NCI-H1048 (cell line): ENCODE measurements at regions not wholly inside any gene's neighbourhood (a gene's known extent, or its start where the extent isn't known, plus 50 kb on each side); places are given as distances from the start of the nearest gene placed in this dataset.
"Not testable (repeated sequence)": the region's sequence is repeated elsewhere in the genome, so short reads cannot be mapped to it uniquely, and the experiment has no call there.

ENCODE experiments used
- DNase-seq: peaks from one replicate; lab custom pipeline; 2025; lab: John Stamatoyannopoulos, UW

GRCh38 chr1:38609166-38610025 lies 250.2 kb downstream of the RRAGC start:
- no peak for DNase-seq

- DNase-seq = no peak
Measured at GRCh38 chr1:38608202-38608864, 251.2 kb downstream of the RRAGC start.

DNA sequence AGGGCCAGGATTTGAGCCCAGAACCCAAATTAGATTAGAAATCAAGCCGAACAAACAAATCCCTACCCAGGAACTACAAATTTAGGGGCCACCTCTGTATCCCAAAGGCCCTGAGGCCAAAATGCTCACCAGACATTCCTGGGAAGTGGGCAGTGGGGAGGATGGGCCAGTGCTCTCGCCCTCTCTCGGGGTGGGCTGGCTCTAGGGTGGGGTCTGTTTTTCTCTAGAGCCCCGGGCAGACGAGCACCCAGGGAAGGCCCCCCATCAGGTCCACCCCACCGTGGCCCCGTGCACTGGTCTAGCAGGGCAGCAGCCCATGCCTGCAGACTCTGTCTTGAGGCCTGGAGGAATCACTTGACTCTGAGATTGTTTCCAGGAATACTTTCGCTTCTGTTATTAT lies 252.0 kb downstream of the RRAGC start:
- no peak for DNase-seq

DNA sequence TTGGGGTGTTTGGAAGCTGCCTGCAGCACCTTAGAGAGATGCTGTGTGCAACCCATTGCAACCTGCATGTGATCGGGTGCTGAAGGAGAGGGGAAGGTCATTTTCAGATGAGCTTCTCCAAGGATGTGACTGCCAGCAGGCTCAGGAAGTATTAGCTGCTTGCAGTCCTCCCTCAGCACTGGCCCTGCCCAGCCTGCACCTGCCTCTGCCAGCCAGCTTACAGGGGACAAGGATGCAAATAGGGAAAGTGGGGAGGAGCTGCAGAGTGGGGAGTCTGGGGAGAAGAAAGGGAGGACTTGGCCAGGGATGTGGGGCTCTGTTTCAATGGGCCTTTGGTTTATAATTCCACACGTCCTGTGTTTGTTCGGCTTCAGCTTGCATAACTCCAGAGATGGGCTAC lies 254.5 kb downstream of the RRAGC start:
- DNase-seq = no peak

DNA sequence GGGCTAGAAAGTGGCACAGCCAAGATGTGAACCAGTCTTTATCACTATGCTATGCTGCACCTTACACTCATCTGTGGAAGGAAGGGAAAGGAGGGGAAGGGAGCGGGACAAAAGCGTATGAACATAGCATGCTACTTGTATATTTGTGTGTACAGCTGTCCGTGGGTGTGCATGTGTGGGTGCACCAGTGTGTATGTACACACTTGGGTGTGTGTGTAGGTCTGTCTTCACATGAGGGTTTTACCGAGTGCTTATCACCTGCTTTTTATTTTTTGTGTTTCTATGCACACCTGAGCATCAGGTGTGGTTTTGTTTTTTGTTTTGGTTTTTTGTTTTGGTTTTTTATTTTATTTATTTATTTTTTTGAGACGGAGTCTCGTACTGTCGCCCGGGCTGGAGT lies 255.7 kb downstream of the RRAGC start:
- no peak for DNase-seq

DNA sequence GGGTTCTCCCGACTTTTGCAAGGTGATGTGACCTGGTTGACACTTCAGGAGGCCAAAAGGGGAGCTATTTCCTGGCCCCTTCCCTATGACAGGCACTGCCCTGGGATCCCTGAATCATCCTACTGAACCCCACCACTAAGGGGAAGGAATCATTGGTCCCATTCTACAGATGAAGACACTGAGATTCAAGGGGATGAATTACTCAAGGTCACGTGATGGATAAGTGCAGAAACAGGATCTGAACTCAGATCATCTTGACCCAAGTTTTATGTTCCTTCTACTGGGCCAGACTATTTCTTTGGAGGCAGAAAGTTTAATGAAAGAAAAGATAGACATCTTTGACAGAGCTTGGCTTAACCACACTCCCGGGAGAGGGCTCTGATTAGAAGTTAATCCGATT lies 258.7 kb downstream of the RRAGC start:
- no peak for DNase-seq

DNA sequence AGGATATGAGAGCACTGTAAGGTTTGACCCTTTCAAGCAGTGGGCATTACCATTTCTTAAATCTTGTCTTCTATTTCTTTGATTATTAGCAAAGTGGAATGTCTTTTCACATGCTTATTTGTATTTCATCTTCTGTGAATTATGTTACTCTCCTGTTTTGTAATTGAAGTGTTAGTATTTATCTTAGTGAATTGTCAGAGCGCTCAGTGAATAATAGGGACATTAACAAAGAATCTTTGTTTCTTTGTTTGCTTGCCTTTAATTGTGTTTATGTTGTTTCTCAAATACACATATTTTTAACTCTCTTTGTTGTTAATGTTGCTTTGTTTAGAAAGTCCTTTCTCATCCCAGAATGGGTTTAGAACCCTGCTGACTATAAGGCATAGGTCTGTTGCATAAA lies 259.3 kb downstream of the RRAGC start:
- DNase-seq = no peak

- no peak for DNase-seq
Measured at GRCh38 chr1:38598118-38598517, 261.5 kb downstream of the RRAGC start.

DNA sequence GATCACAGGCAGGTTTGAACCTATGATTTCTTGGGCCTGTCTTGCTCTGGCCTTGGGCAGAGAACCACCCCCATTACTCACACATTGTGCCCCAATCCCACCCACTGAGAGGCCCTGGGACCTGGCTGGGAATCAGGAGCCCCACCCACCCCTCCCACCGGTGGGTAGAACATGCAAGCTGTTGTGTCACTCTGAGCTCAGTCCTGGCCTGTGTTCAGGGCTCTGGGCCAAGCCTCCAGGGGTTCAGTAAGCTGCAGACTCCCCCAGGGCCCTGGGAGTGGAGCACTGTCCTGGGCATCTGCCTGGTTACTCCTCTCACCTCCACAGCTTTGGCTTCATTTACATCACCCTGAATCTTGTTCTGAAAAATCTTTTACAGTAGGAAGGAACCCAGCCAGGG lies 270.5 kb downstream of the RRAGC start:
- no peak for DNase-seq

DNA sequence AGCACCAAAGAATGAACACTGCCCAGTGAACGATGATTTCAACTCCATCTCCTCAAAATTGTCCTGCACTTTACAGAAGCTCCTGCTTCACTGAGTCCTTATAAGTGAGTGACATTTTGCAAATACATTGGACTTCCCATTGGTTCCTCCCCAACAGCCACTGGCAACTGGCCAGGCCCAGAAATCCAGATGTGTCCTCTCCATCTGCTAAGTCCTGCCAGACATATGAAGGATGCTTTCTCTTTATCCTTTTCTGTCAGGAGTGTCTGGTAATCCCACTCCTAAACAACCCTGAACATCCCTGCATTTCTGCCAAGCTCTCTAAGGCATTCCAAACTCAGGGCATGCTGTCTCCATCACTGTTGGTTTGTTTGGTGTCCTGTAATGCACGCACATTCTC lies 271.8 kb downstream of the RRAGC start:
- DNase-seq = no peak

DNA sequence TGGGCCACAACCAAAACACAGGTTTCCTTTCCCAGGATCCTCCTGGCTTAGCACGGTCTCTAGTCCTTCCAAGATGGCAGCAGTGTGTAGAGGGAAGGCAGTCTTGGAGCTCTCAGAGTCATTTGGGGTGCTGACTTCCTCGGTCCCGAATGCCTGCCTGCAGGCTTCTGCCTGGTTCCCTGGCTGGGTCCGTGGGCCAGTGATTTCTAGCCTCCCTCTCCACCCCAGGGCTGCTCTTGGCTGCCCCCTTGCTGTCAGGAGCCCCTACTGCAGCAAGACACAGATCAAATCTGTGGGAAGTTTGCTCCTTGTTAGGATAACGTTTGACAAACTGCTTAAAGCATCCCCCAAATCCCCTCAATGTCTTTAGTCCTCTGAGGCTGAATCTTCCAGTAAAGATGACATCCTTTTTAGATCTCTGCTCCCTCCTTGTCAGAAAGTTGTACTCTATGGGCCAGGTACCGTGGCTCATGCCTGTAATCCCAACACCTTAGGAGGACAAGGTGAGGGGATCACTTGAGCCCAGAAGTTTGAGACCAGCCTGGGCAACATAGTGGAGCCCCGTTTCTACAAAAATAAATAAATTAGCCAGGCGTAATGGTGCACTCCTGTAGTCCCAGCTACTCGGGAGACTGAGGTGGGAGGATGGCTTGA lies 272.5 kb downstream of the RRAGC start:
- no peak for DNase-seq

DNA sequence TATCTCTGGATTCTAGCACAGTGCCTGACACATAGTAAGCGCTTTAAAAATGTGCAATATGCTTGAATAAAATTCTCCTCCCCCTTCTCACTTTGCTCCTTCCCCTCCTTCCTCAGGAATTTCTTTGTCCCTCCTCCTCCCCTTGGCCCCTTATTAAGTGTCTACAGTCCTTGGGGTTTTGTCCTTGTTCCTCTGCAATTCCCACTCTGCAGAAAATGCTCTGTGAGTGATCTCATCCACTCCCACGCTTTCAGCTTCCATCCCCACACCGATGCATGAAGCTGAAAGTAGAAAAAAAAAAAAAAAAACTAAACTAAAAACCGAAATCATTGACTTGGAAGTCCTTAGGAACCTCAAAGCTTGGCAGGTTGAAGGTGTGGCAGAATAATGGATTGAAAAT lies 273.6 kb downstream of the RRAGC start:
- no peak for DNase-seq

GRCh38 chr1:38585460-38585859 lies 274.1 kb downstream of the RRAGC start:
- no peak for DNase-seq

DNA sequence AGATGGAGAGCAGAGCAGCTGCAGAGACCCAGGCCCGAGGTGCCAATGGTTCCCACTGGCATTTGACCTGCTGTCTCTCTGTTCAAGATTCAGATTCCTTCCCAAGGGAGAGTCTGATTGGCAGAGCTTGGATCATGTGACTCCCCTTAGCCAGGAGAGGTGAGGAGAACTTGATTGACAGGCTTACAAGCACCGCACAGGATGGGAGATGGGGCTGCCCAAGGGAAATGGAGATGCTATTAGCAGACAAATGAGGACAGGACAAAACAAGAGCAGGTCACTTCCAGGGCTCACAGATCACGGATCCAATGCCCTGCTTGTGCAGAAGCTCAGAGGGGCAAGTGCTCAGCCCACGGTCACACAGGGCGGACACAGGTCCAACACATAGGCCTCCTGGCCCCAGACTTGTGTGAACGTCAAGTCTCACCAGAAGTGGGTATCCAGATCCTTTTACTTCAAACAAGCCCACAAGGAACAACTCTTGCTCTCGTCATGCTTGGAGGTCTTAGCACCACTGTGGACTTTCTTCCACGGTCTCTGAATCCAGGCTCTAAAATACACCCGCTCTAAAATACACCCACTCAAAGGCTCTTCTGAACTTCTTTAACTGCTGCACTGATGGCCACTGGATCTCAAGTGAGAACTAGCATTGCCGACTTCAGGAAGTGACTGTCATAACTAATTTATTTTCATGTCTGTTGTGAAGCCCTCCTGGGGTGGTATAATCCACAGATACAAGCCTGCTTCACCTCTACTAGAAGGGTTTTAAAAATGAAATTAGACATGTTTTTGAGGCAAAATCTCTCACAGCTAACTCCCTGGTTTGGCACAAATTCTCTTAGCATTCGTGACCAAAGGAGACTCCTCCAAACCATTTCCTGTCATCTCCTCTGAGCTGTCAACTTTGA lies 274.9 kb downstream of the RRAGC start:
- DNase-seq = no peak

DNA sequence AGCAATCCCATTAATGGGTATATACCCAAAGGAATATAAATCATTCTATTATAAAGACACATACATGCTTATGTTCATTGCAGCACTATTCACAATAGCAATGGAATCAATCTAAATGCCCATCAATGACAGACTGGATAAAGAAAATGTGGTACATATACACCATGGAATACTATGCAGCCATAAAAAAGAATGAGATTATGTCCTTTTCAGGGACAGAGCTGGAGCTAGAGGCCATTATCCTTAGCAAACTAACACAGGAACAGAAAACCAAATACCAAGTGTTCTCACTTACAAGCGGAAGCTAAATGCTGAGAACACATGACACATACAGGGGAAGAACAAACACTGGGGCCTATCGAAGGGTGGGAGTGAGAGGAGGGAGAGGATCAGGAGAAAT lies 276.3 kb downstream of the RRAGC start:
- not testable (repeated sequence) for DNase-seq

DNA sequence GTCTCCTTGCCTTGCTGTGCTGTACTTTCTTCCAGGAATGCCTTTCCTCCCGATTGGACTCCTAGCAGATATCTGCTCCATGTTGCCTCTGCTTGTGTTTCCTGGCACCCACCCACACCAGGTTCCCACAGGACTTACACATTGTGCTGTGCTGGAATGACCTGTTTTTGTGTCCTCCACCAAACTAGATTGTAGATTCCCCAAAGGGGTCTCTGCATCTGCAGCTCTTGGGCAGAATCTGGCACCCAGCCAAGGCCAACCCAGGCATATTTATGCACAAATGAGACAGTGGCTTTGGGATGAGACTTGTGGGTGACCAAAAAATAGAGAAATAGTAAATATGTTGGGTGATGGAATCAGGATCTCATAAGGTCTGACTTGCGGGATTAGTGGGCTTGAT lies 278.2 kb downstream of the RRAGC start:
- DNase-seq = no peak

DNA sequence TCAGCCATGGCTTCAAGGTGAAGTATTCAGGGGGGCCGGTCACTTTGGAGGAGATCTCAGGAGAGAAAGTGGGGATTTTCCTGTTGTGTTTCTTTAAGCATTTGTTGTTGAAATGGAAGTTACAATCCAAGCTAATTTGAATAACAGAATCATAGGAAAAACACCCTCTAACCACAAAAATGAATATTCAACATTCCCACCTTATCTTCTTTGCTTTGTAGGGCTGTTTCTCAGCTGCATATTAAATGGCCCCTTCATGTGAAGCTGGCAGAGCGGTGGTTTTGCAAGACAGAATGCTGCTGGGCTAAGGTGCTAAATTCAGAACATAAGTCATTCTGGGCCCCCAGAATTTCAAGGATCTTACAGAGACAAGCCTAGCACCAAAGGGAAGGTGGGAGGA lies 279.0 kb downstream of the RRAGC start:
- no peak for DNase-seq

DNA sequence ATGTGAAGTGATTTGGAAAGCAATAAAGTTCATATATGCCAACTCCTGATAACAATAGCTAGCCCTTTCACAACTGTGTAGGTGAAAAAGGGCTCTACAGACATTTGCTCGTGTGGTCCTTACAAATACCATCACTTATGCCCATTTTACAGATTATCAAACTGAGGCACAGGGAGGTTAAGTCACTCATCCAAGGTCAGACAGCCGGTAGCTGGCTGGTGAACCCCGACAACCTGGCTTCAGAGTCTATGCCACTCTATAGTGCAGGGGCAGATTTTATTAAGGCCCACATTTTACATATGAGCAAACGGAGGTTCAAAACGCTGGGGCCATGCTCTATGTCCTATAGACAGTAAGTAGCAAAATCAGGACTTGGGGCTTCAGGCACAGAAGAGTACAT lies 280.5 kb downstream of the RRAGC start:
- no peak for DNase-seq

DNA sequence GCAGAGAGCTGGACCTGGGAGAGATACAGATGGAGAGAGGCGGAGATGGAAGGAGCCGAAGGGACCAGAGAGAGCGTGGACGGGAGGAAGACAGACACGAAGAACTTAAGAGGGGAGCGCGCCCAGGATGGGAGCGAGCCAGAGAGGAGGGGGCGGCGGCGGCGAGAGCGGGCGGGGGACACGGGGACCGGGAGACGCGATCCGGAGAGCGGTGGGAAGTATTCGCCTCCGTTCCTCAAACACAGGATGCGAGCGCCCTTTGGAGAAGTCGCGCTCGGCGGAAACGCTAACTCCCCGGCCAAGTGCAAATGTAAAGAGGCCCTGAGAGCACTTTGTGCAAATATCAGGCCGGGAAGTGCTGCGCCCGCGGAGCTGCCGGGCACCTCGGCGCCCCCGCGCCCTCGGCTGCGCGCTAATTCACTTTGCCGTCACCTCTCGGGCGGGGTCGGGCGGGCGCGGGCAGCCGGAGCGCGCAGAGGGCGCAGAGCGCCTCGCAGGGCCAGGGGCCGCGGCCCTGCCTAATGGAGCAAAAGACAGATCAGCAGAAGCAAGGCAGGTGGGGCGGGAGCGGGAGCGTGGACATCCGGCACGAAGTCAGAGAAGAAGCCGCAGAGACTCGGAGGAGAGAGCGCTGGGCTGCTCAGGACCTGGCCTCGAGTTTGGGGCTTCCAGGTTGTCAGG lies 281.2 kb downstream of the RRAGC start:
- DNase-seq = no peak

- DNase-seq = no peak
Measured at GRCh38 chr1:38577937-38578270, 281.7 kb downstream of the RRAGC start.

GRCh38 chr1:38577385-38577784 lies 282.2 kb downstream of the RRAGC start:
- no peak for DNase-seq

- no peak for DNase-seq
Measured at GRCh38 chr1:38576241-38576640, 283.3 kb downstream of the RRAGC start.
